IPS-20b (cell line): ENCODE measurements at regions not wholly inside any gene's neighbourhood (a gene's known extent, or its start where the extent isn't known, plus 50 kb on each side); places are given as distances from the start of the nearest gene placed in this dataset.
"Not testable (repeated sequence)": the region's sequence is repeated elsewhere in the genome, so short reads cannot be mapped to it uniquely, and the experiment has no call there.

ENCODE experiments used
- H3K27ac ChIP-seq: one replicate; pipeline ENCODE4 v1.5.1; 2013; ENCODE audit warnings: low read length
- H3K27me3 ChIP-seq: 2 replicates; pipeline ENCODE4 v1.6.1; 2013; ENCODE audit warnings: mild to moderate bottlenecking, low read length, inconsistent platforms; ENCODE audit not compliant: insufficient read depth
- H3K36me3 ChIP-seq: 2 replicates; pipeline ENCODE4 v1.6.1; 2013; ENCODE audit warnings: low read depth, mild to moderate bottlenecking, inconsistent platforms, low read length, moderate library complexity; ENCODE audit not compliant: insufficient read depth
- H3K4me1 ChIP-seq: 2 replicates; pipeline ENCODE4 v1.6.1; 2013; ENCODE audit warnings: mild to moderate bottlenecking, control low read depth, inconsistent platforms, low read length, moderate library complexity; ENCODE audit not compliant: insufficient read depth
- H3K4me3 ChIP-seq: 2 replicates; pipeline ENCODE4 v1.5.1; 2013; ENCODE audit warnings: mild to moderate bottlenecking, low read length, inconsistent platforms
- H3K9ac ChIP-seq: 2 replicates; pipeline ENCODE4 v1.6.1; 2013; ENCODE audit warnings: low read depth, mild to moderate bottlenecking, inconsistent platforms, low read length, moderate library complexity
- H3K9me3 ChIP-seq: 2 replicates; pipeline ENCODE4 v1.6.1; 2013; ENCODE audit warnings: mild to moderate bottlenecking, low read depth, low read length, inconsistent platforms; ENCODE audit not compliant: insufficient read depth

DNA sequence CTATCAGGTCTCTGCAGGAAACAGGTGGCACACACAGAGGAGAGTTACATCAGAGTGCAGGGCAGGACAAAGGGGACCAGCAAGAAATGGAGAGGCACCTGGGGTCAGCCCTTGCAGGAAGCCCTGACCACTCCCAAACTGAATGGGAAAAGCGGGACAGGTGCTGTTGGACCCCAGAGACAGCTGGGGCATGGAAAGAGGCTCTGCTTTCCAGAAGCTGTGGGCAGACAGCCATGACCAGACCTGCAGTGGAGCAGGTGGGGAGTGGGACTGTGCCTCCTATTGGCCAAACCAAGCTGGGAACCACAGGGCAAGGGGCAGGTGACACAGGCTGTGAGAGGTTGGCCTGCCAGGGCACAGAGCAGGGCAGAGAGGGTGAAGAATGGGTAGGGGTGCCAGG, 125.8 kb downstream of the BOD1 start:
- no peak overlapping the region for H3K9ac ChIP-seq
- no peaks in the 10 kb centered on the region for H3K36me3 ChIP-seq
- no peaks in the 10 kb centered on the region for H3K27me3 ChIP-seq
- H3K9me3 ChIP-seq, result no peaks in the 10 kb centered on the region
- no peaks in the 10 kb centered on the region for H3K4me1 ChIP-seq
- no peak overlapping the region for H3K27ac ChIP-seq
- H3K4me3 ChIP-seq, result no peak overlapping the region

DNA sequence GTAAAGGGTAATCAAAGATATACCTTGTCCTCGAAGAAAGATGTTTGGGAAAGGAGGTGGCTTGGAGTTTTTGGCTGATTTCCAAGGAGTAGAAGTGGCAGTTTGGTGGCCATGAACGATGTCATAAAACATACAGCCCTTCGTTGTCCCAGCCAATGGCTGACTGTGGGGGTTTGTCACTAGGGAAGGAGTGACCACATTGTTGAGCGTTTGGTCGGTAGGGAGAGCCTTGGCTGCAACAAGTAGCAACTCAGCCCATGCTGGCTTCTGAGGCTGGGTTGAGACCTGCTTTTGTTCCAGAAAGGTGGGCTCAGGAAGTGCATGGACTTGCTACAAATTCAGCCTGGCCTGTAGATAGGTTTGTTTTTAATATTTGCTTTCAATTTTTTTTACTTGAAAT, 128.3 kb downstream of the BOD1 start:
- Histone ChIP-seq H3K36me3 (no peaks in the 10 kb centered on the region), H3K27ac (no peak overlapping the region), H3K9ac (no peak overlapping the region), H3K27me3 (no peaks in the 10 kb centered on the region), H3K4me3 (no peak overlapping the region), H3K4me1 (no peaks in the 10 kb centered on the region), H3K9me3 (no peaks in the 10 kb centered on the region)

DNA sequence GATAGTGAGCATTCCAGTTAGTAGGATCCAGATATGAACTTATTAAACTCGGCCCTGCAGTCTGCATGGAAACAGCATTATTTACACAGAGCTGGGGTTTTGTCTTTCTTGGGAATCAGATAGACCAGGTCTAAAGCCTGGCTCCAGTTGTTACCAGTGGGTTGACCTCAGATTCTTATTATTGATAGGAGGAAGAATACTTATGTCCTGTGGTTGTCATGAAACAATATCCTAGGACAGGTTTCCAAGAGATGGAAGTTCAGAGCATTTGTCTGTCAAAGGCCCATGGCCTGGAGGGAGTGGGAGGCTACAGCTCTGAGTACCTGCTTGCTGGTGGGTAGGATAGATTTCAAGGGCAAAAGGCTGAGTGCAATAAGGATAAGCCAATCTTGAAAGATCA, 129.2 kb downstream of the BOD1 start:
- H3K27ac ChIP-seq, result no peak overlapping the region
- H3K27me3 ChIP-seq, result no peaks in the 10 kb centered on the region
- no peaks in the 10 kb centered on the region for H3K4me1 ChIP-seq
- no peak overlapping the region for H3K4me3 ChIP-seq
- H3K36me3 ChIP-seq, result no peaks in the 10 kb centered on the region
- no peaks in the 10 kb centered on the region for H3K9me3 ChIP-seq
- no peak overlapping the region for H3K9ac ChIP-seq

DNA sequence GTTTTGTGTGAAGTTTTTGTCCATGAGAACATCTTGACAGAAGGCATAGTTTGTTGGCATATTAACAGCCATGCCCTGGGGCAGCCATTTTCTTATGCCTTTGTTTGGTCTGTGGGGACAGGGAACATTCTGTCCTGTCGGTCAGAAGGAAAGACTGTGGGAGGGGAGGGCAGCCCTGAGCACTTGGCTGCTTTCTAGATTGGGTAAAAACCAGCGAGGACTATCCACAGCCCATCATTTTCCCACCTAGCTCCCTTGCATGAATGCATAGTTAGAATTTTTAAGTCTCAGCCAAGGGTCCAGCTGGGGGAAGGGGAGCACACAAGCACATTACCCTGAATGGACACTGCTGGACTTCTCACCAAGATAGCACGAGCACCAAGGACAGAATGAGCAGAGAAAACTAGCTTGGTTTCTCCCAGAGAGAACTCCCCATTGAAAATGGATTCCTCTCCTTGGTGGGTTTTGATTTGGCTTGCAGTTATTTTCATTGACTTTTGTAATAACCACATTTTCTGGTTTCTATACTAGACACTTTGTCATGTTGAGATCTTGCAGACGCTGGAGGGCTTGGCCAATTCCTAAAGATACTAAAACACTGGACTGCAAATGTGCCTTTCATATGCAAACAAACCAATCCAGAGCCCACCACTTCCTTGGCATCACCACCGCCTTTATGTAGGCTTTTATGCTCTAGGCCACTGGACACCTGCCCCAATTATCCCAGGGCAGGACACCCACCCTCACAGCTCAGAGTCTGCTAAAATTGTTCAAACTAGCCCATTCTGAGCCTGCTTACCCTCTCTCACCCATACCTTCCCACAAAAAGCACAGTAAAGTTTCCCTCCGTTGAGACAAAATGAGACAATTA, 129.9 kb downstream of the BOD1 start:
- Histone ChIP-seq H3K36me3 (no peaks in the 10 kb centered on the region), H3K4me3 (no peak overlapping the region), H3K27me3 (no peaks in the 10 kb centered on the region), H3K4me1 (no peaks in the 10 kb centered on the region), H3K27ac (no peak overlapping the region), H3K9ac (no peak overlapping the region), H3K9me3 (no peaks in the 10 kb centered on the region)

DNA sequence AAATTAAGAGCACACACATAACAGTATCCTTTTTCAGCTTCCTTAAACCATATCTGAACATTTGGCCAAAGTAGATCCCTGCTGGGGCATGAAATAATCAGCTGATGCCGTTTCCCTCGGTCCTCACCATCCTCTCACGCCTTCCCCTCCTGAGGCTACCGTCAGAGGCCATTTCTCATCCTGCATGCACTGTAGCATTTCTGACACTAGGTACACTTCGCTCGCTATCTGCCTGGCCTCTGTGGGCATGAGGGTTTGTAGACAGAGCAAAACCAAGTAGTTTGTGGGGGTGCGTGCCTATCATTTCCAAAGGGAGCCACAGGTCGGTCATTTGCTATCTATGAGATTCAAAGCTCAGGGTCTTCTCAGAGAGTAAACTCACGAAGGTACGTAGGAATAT, 131.9 kb downstream of the BOD1 start:
- Histone ChIP-seq H3K27me3 (no peaks in the 10 kb centered on the region), H3K4me1 (no peaks in the 10 kb centered on the region), H3K9ac (no peak overlapping the region), H3K4me3 (no peak overlapping the region), H3K9me3 (no peaks in the 10 kb centered on the region), H3K27ac (no peak overlapping the region), H3K36me3 (no peaks in the 10 kb centered on the region)

DNA sequence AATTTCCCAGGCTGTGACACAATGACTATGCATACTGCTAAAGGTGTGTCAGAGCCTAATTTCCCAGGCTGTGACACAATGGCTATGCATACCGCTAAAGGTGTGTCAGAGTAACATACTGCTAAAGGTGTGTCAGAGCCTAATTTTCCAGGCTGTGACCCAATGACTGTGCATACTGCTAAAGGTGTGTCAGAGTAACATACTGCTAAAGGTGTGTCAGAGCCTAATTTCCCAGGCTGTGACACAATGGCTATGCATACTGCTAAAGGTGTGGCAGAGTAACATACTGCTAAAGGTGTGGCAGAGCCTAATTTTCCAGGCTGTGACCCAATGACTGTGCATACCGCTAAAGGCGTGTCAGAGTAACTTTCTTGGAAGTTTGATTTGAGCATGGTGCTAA, 132.9 kb downstream of the BOD1 start:
- H3K4me1 ChIP-seq, H3K9ac ChIP-seq, H3K27me3 ChIP-seq, H3K27ac ChIP-seq, H3K36me3 ChIP-seq, H3K4me3 ChIP-seq, H3K9me3 ChIP-seq: not testable (repeated sequence)

DNA sequence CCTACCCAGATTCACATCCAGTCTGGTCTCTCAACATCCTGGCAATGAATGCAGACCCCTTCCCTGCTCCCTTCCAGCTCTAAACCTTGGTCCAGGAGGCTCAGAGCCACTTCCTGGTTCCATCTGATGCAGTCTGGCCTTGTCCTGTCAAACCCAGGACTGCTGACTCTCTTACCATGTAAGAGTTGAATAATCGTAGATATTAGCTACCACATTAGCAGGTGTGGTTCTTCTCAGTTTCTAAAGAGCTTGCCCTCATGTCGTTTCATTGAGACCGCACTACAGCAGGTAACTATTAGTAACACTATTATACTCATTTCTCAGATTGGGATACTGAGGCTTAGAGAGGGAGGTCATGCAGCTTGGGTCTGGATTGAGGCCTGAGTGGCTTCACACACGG, 133.3 kb downstream of the BOD1 start:
- no peaks in the 10 kb centered on the region for H3K36me3 ChIP-seq
- no peak overlapping the region for H3K27ac ChIP-seq
- H3K4me3 ChIP-seq, result no peak overlapping the region
- no peaks in the 10 kb centered on the region for H3K4me1 ChIP-seq
- no peaks in the 10 kb centered on the region for H3K27me3 ChIP-seq
- no peak overlapping the region for H3K9ac ChIP-seq
- H3K9me3 ChIP-seq, result no peaks in the 10 kb centered on the region

DNA sequence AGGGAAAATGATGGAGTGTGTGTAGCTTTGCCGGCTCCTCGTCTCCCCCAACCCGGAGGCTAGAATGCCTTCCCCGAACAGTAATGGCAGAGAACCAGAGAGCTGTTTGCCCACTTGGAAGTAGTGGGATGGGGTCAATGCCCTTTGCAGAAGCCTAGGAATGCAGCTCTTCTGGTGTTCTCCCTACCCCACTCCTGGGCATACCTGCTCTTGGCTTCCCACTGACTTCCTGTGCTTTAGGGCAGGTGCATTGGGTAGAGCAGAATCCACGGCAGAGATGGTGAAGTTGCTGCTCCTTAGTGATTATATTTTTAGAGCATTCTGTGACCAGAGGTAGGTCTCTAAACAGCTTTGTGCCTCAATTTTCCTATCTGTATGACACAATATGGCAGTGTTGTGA, 134.6 kb downstream of the BOD1 start:
- H3K36me3 ChIP-seq, result no peaks in the 10 kb centered on the region
- H3K9me3 ChIP-seq, result no peaks in the 10 kb centered on the region
- H3K4me3 ChIP-seq, result no peak overlapping the region
- no peaks in the 10 kb centered on the region for H3K4me1 ChIP-seq
- no peaks in the 10 kb centered on the region for H3K27me3 ChIP-seq
- H3K27ac ChIP-seq, result no peak overlapping the region
- H3K9ac ChIP-seq, result no peak overlapping the region

DNA sequence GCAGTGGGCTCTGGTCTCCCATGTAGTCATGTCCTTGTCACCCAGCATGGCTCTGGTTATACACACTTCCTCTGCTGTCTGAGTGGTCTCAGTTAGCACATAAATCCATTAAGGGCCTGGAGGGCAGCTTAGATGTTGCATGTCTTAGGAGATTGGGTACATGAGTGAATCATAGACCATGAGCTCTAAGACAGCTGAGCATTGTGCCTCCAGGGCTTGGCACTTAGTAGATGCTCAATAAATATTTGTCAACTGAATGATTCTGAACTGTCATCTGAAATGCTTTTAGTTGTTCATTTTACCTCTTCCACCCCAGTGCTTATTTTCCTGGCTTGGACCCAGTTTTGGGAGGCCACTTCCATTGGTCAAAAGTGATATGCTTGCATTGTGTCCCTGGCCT, 135.6 kb downstream of the BOD1 start:
- no peak overlapping the region for H3K4me3 ChIP-seq
- H3K4me1 ChIP-seq, result no peaks in the 10 kb centered on the region
- H3K36me3 ChIP-seq, result no peaks in the 10 kb centered on the region
- H3K27me3 ChIP-seq, result no peaks in the 10 kb centered on the region
- H3K9me3 ChIP-seq, result no peaks in the 10 kb centered on the region
- no peak overlapping the region for H3K27ac ChIP-seq
- no peak overlapping the region for H3K9ac ChIP-seq

DNA sequence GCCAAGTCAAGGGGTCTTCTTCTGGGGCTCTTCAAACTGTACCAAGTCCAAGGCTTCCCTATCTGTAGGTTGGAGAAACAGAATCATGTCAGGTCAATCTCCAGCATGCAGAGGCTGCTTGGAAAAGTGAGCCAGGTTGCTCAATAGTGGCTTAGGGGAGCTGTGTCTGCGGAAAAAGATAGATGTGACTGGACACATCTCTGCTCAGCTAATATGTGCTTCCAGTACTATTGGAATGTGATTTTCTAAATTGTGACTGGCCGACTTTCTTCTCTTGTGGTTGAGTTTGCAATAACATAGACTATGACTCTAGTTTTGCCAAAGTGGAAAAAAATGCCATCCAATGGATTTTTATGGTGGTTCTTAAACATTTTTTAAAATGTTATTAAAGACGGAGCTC, 136.7 kb downstream of the BOD1 start:
- H3K4me3 ChIP-seq, result no peak overlapping the region
- H3K4me1 ChIP-seq, result no peaks in the 10 kb centered on the region
- no peaks in the 10 kb centered on the region for H3K36me3 ChIP-seq
- no peaks in the 10 kb centered on the region for H3K9me3 ChIP-seq
- H3K9ac ChIP-seq, result no peak overlapping the region
- no peak overlapping the region for H3K27ac ChIP-seq
- H3K27me3 ChIP-seq, result no peaks in the 10 kb centered on the region

DNA sequence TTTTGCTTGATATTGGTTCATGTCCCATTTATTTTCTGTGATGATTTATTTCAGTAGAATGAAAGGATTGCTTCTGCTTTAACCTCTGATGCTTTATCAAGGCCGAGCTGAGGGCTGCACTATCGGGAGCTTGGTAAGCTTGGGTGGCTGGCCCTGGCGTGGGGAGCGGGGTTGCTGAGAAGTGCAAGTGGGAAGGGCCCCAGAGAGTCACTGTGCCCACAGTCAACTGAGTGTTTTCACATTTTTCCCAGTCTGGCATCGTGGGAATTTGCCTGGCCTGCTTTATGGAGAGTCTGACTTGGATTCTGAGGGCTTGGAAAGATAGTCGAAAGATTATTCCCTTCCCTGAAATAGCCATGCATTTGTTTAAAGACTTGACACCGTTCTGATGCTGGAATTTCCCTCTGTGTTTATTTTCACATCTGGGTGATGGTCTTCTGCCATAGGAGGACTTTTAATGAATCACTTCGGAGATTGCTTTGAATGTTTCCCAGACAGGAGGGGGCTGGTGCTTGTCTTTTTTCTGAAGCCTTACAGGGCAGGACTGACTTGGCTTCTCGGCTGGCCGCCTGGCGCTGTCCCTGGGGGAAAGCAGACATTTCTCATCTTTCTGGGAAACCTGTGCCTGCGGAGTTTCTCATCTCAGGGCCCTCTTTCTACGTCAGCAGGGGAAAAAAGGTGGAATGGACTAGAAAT, 139.0 kb downstream of the BOD1 start:
- Histone ChIP-seq H3K4me1 (peaks cover 3% of the 10 kb centered on the region; the same call in 1 of the 2 replicates), H3K27ac (no peak overlapping the region), H3K9me3 (no peaks in the 10 kb centered on the region), H3K27me3 (no peaks in the 10 kb centered on the region), H3K4me3 (no peak overlapping the region), H3K36me3 (no peaks in the 10 kb centered on the region), H3K9ac (no peak overlapping the region)

DNA sequence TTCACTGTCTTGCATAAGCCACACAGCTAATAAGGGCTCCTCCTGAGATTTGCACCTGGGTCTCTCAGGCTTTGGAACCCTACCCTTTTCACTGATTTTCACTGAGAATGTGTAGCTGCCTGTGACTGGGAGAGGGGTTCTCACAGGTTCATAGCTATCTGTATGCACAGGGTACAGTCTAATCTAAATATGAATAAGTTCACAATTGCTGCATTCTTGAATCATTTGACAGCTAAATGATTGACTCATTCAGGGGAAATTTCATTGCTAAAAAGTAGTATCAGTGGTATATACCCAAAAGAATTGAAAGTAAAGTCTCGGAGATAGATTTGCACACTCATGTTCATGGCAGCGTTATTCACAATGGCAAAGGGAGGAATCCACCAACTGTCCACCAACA, 140.7 kb downstream of the BOD1 start:
- H3K27me3 ChIP-seq, result no peaks in the 10 kb centered on the region

More for the DNA sequence above, 140.7 kb downstream of the BOD1 start:
- Histone ChIP-seq H3K27ac (no peak overlapping the region), H3K4me1 (peaks cover 6% of the 10 kb centered on the region; the same call in 1 of the 2 replicates), H3K9ac (no peak overlapping the region), H3K36me3 (no peaks in the 10 kb centered on the region), H3K4me3 (no peak overlapping the region), H3K9me3 (no peaks in the 10 kb centered on the region)
